ENCODE measurements at regions not wholly inside any gene's neighbourhood (a gene's known extent, or its start where the extent isn't known, plus 50 kb on each side); places are given as distances from the start of the nearest gene placed in this dataset.

GRCh38 chr5:39829441-39829840, 404.7 kb upstream of the DAB2 start:
- no peak overlapping the region for H3K4me3 ChIP-seq (ENCODE audit: low read depth, low read length)
- DNase-seq (ENCODE audit: low read depth): no peak
- TF ChIP-seq CTCF (conservative IDR thresholded peaks at IDR 0.05; ENCODE audit: low read depth, low read length): no peak

- no peak for DNase-seq (ENCODE audit: low read depth)
- TF ChIP-seq CTCF (conservative IDR thresholded peaks at IDR 0.05; ENCODE audit: low read depth, low read length): no peak
Observed at GRCh38 chr5:39826051-39826450, 401.3 kb upstream of the DAB2 start.

DNA sequence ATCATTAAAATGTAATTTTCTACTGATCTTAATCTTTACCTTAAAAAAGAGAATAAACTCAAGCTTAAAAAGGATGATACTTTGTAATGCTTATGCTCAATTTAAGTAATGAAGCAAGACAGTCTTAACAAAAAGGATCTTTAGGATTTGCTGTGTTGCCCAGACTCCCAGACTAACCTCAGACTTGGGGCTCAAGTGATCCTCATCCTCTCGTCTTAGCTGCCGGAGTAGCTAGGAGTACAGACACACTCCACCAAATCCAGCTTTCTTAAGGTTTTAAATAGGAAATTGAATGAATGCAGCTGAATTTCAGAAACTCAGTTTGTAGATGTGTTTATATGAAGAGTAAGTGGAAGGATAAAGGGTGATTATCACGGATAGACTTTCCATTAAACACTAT, 400.5 kb upstream of the DAB2 start:
- H3K4me3 ChIP-seq (ENCODE audit: low read depth, low read length): no peak overlapping the region
- no peak for DNase-seq (ENCODE audit: low read depth)
- no peak for TF ChIP-seq CTCF (conservative IDR thresholded peaks at IDR 0.05; ENCODE audit: low read depth, low read length)

More at GRCh38 chr5:39826051-39826450, 401.3 kb upstream of the DAB2 start:
- no peak overlapping the region for H3K4me3 ChIP-seq (ENCODE audit: low read depth, low read length)

DNA sequence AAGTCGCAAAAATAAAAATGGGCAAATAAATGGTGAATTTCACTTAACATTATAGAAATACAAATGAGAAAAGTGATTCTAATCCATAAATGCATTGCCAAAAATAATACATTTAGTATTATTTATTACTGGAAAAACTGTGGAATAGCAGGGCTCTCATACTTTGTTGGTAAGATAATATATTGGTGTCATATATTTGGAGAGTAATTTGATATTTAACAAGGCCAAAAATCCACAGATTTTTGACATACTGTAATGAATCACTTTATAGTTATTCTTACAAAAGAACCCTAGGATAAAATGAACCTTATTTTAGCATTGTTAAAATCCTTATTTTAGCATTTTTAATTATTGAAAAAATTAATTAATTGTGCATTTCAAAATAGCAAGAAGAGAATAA, 397.2 kb upstream of the DAB2 start:
- TF ChIP-seq CTCF (conservative IDR thresholded peaks at IDR 0.05; ENCODE audit: low read depth, low read length): no peak
- DNase-seq (ENCODE audit: low read depth): peak; percentile 15
- no peak overlapping the region for H3K4me3 ChIP-seq (ENCODE audit: low read depth, low read length)

DNA sequence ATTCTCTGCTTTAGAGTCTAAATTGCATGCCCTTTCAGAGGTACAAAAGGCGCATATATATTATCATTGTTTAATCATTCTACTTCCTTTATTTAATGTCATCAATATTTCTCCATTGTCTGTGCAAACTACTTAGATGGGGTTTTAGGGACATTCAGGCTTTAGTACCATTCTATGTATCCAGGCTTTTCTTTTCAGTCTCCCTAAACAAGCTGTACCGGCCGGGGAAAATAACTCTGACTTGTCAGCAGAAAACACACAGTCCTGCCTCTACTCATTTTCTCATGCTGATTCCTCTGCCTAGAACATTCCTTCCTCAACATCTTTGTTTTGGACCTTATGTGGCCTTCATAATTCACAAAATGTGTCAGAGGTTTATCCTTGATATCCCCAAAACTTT, 392.1 kb upstream of the DAB2 start:
- no peak for TF ChIP-seq CTCF (conservative IDR thresholded peaks at IDR 0.05; ENCODE audit: low read depth, low read length)
- DNase-seq (ENCODE audit: low read depth): no peak
- no peak overlapping the region for H3K4me3 ChIP-seq (ENCODE audit: low read depth, low read length)

GRCh38 chr5:39816156-39816845, 391.5 kb upstream of the DAB2 start:
- H3K4me3 ChIP-seq (ENCODE audit: low read depth, low read length): no peak overlapping the region
- no peak for DNase-seq (ENCODE audit: low read depth)
- TF ChIP-seq CTCF (conservative IDR thresholded peaks at IDR 0.05; ENCODE audit: low read depth, low read length): no peak

DNA sequence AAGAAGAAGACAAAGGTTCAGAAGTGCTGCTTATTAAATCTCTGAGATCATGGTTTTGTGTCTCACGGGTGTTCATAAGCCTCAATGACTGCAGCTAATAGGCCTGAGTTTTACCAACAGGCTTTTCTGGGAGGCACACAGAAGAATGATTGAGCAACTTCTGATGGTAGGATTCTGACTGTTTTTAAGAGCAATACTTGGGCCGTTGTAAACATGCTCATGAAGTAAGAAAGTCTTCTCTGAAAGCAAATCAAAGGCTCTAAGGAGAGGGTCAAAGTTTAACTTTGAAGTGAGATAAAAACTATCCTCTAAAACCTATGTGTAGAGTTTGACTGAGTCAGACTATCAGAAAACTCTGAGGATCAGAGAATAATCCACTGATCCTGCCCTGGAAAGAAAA, 390.9 kb upstream of the DAB2 start:
- H3K4me3 ChIP-seq (ENCODE audit: low read depth, low read length): no peak overlapping the region
- DNase-seq (ENCODE audit: low read depth): peak; percentile 15
- no peak for TF ChIP-seq CTCF (conservative IDR thresholded peaks at IDR 0.05; ENCODE audit: low read depth, low read length)

All from choroid plexus epithelial cell (primary cell).